ENCODE measurements at regions not wholly inside any gene's neighbourhood (a gene's known extent, or its start where the extent isn't known, plus 50 kb on each side); places are given as distances from the start of the nearest gene placed in this dataset.

DNA sequence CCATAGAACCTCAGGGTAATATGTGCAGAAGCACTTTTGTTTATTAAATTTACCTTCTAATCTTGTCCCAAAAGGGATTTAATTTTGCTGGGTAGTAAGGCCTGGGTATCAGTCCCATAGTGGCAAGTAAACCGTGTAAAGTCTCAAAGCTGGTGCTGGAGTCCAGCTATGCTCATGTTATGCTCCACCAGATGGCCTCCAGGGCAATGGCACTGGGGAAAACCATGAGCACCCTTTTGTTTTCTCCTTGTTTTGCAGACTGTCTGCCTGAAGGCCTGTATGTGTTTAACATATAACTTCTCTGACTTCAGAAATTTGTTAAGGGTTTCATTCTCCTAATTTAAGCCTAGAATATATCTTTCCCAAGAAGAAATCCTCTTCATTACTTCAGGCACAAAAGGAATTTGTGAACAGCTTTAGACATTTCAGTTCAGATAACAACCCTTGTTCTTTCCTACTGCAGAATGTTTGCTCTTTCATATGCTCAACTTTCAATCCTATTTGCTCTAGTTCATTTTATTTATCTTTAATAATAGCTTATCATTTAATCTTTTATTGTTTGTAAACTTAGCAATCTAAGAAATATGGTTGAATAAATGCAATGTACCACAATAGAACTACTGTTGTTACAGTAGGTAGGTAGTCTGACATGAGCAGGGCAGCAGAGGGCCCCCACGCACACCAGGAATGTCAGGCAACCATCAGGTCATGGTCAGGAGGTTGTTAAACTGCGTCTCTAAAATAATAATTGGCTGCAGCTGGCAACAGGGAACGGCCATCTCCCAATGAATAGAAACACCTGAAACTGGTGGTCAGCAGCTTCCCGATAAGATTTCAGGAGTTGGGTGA is 162.8 kb downstream of the TENT5A start:
- H4K20me1 ChIP-seq (replicated peaks in 1 of 2; ENCODE audit: control insufficient read depth in 1 of 2, insufficient read depth in 2 of 2, low read length in 2 of 2): no peaks in the 10 kb centered on the region
- no peak overlapping the region for H2BK15ac ChIP-seq (ENCODE audit: low read length)
- no peaks in the 10 kb centered on the region for H3K4me1 ChIP-seq (replicated peaks in 1 of 4; ENCODE audit: control insufficient read depth in 3 of 4, insufficient read depth in 4 of 4, low read length in 3 of 4)
- no peak overlapping the region for H4K91ac ChIP-seq (replicated peaks; ENCODE audit: insufficient read length, low read length)
- H3K23me2 ChIP-seq (ENCODE audit: low read depth, low read length): no peaks in the 10 kb centered on the region
- H3K79me2 ChIP-seq (ENCODE audit: control insufficient read depth in 1 of 2, insufficient read depth in 2 of 2, low read length in 2 of 2): no peaks in the 10 kb centered on the region
- H3K9me3 ChIP-seq (ENCODE audit: insufficient read depth in 2 of 2, low read depth in 1 of 2, low read length in 1 of 2): no peaks in the 10 kb centered on the region
- H3K9ac ChIP-seq (replicated peaks in 1 of 4; ENCODE audit: extremely low read depth in 1 of 4, low read depth in 3 of 4, low read length in 3 of 4): no peak overlapping the region
- no peak overlapping the region for H2BK20ac ChIP-seq (ENCODE audit: low read length)
- H3K27me3 ChIP-seq (replicated peaks in 1 of 4; ENCODE audit: control insufficient read depth in 3 of 4, extremely low read depth in 1 of 4, insufficient read depth in 3 of 4, low read length in 3 of 4): peaks cover 0 to 1% (median 0%) of the 10 kb centered on the region in 4 experiments; a peak in 1 of 7 replicates
- no peak overlapping the region for H2BK120ac ChIP-seq (replicated peaks; ENCODE audit: low read depth, low read length)
- no peak overlapping the region for H3K56ac ChIP-seq (replicated peaks; ENCODE audit: insufficient read length, low read depth, low read length)
- no peak overlapping the region for H3K4me2 ChIP-seq (ENCODE audit: insufficient read depth in 1 of 2, low read depth in 2 of 2, low read length in 2 of 2)
- no peak overlapping the region for H4K5ac ChIP-seq (ENCODE audit: insufficient read length, low read depth, low read length)
- no peaks in the 10 kb centered on the region for H3K36me3 ChIP-seq (ENCODE audit: control insufficient read depth in 2 of 4, insufficient read depth in 4 of 4, low read length in 3 of 4)
- FAIRE-seq (no peak), DNase-seq (ENCODE audit: low read depth in 1 of 2, low spot score in 2 of 2) (no peak)
- H3K79me1 ChIP-seq (ENCODE audit: low read depth, low read length): no peaks in the 10 kb centered on the region
- POLR2A ChIA-PET (ENCODE audit: partially characterized antibody): no interaction called here
- H2BK5ac ChIP-seq (ENCODE audit: low read depth, low read length): no peak overlapping the region; the same call in 1 of the 2 replicates
- H3K18ac ChIP-seq (ENCODE audit: extremely low read depth, low read length): no peak overlapping the region
- 89% methylated on average over 5 of the region's 5 CpGs; no CpG with 5 or more reads in 1 of the 2 experiments for WGBS, 2 experiments (ENCODE audit: extremely low coverage in 1 of 2, insufficient coverage in 1 of 2, insufficient read length in 1 of 2, insufficient replicate concordance in 2 of 2, low coverage in 1 of 2, low lambda C conversion rate in 2 of 2, missing lambda C conversion rate in 1 of 2)
- no peak overlapping the region for H4K8ac ChIP-seq (ENCODE audit: extremely low read depth, insufficient read depth, low read length)
- no peak overlapping the region for H2AFZ ChIP-seq (ENCODE audit: low read length)
- H3K4me3 ChIP-seq (ENCODE audit: extremely low read depth in 1 of 4, insufficient read depth in 2 of 4, low read depth in 3 of 4, low read length in 4 of 4): no peak overlapping the region
- no peak overlapping the region for H3K27ac ChIP-seq (ENCODE audit: low read depth, low read length)
- no peak overlapping the region for H2AK5ac ChIP-seq (ENCODE audit: low read depth, low read length)
- no peak overlapping the region for H3K14ac ChIP-seq (ENCODE audit: insufficient read length)
- 0 out of 2 replicates have a peak overlapping the region, but pooled peaks have one; percentile 9 for H2BK12ac ChIP-seq (ENCODE audit: low read depth, low read length)
- no peak overlapping the region for H3K4ac ChIP-seq (replicated peaks; ENCODE audit: insufficient read length, low read depth, low read length)
- TF ChIP-seq RAD21 (IDR thresholded peaks at IDR 0.05 in 1 of 2, conservative IDR thresholded peaks at IDR 0.05 in 1 of 2; ENCODE audit: low read depth in 2 of 2, low read length in 2 of 2) (peak; percentile 35 to 51), TAF1 (IDR thresholded peaks at IDR 0.05; ENCODE audit: low read depth, low read length) (no peak)
- TF ChIP-seq, protein P1, sequence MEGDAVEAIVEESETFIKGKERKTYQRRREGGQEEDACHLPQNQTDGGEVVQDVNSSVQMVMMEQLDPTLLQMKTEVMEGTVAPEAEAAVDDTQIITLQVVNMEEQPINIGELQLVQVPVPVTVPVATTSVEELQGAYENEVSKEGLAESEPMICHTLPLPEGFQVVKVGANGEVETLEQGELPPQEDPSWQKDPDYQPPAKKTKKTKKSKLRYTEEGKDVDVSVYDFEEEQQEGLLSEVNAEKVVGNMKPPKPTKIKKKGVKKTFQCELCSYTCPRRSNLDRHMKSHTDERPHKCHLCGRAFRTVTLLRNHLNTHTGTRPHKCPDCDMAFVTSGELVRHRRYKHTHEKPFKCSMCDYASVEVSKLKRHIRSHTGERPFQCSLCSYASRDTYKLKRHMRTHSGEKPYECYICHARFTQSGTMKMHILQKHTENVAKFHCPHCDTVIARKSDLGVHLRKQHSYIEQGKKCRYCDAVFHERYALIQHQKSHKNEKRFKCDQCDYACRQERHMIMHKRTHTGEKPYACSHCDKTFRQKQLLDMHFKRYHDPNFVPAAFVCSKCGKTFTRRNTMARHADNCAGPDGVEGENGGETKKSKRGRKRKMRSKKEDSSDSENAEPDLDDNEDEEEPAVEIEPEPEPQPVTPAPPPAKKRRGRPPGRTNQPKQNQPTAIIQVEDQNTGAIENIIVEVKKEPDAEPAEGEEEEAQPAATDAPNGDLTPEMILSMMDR (IDR thresholded peaks at IDR 0.05; ENCODE audit: control extremely low read depth in 1 of 3, insufficient read depth in 1 of 3, low read depth in 1 of 3, low read length in 3 of 3): peak in 2 of 3 experiments; percentile 11 to 25; a peak in 2 of 4 replicates
- CTCF ChIA-PET (ENCODE audit: partially characterized antibody): interaction anchor here (0.7 to 1.3 kb wide), 2 partner anchors 13 to 17 kb away, joined by 3 to 4 read pairs; no protein-coding TSS in a partner anchor
- no peak overlapping the region for H3K23ac ChIP-seq (ENCODE audit: insufficient read length)

All from H1 (cell line).